Vagina (tissue), 2 donors: ENCODE measurements at regions not wholly inside any gene's neighbourhood (a gene's known extent, or its start where the extent isn't known, plus 50 kb on each side); places are given as distances from the start of the nearest gene placed in this dataset.

Experiments used
- DNase-seq, 2 donors: peaks; one replicate each; pipeline ENCODE4 v3.0.0-alpha.2; 2017; ENCODE audit errors: extremely low spot score in 2 of 2
- H3K27ac ChIP-seq: fragments of 200-600 bp; sonication (generic); one replicate; pipeline ENCODE4 v1.5.1; 2019
- H3K27me3 ChIP-seq: fragments of 200-600 bp; sonication (generic); one replicate; pipeline ENCODE4 v1.5.1; 2019
- H3K36me3 ChIP-seq, 2 donors: fragments of 200-600 bp; sonication (generic); one replicate each; pipeline ENCODE4 v1.5.1; 2017 to 2019
- H3K4me1 ChIP-seq: fragments of 200-600 bp; sonication (generic); one replicate; pipeline ENCODE4 v1.5.1; 2019
- H3K4me3 ChIP-seq, 2 donors: fragments of 200-600 bp; sonication (generic); 1 replicate in 1 of 2; 2 replicates in 1 of 2; pipeline ENCODE4 v1.5.1; 2016 to 2019
- H3K9me3 ChIP-seq: fragments of 200-600 bp; sonication (generic); one replicate; pipeline ENCODE4 v1.5.1; 2019
- CTCF ChIP-seq, 3 experiments: fragments of 450-650 bp in 2 of 3; fragments of 200-600 bp in 1 of 3; sonication (generic) in 1 of 3; IDR thresholded peaks; one replicate each; pipeline ENCODE4 v1.5.1; 2017 to 2019; ENCODE audit warnings: antibody characterized with exemption in 3 of 3, mild to moderate bottlenecking in 2 of 3, moderate library complexity in 2 of 3
- POLR2A ChIP-seq, 2 donors: fragments of 450-650 bp; IDR thresholded peaks; one replicate each; pipeline ENCODE4 v1.6.1; 2017; ENCODE audit warnings: antibody characterized with exemption in 2 of 2, mild to moderate bottlenecking in 2 of 2, moderate library complexity in 2 of 2
- POLR2AphosphoS5 ChIP-seq, 2 donors: sonication (generic); formaldehyde crosslinking; IDR thresholded peaks; one replicate each; pipeline ENCODE4 v1.9.0; 2017; ENCODE audit warnings: antibody characterized with exemption in 2 of 2, mild to moderate bottlenecking in 2 of 2, low read depth in 1 of 2; ENCODE audit not compliant: insufficient read depth in 1 of 2
- intact Hi-C: fragments of 100-400 bp; cut with DNase I; formaldehyde crosslinking; loops from one replicate; pipeline ENCODE4 v1.15.1; 2023

GRCh38 chr3:4091786-4092185 lies 211.4 kb upstream of the SETMAR start:
- TF ChIP-seq POLR2A (IDR thresholded peaks at IDR 0.05), result no peak
- TF ChIP-seq CTCF (IDR thresholded peaks at IDR 0.05), result no peak
- TF ChIP-seq POLR2AphosphoS5 (IDR thresholded peaks at IDR 0.05; ENCODE audit: insufficient read depth in 1 of 2, low read depth in 1 of 2), result no peak

GRCh38 chr3:4097801-4098200 lies 205.4 kb upstream of the SETMAR start:
- no peak for TF ChIP-seq POLR2AphosphoS5 (IDR thresholded peaks at IDR 0.05; ENCODE audit: insufficient read depth in 1 of 2, low read depth in 1 of 2)
- no peak for TF ChIP-seq CTCF (IDR thresholded peaks at IDR 0.05)
- TF ChIP-seq POLR2A (IDR thresholded peaks at IDR 0.05), result no peak
- DNase-seq, result no peak
- Histone ChIP-seq H3K36me3 (no peaks in the 10 kb centered on the region), H3K4me1 (no peaks in the 10 kb centered on the region), H3K9me3 (peaks cover 3% of the 10 kb centered on the region), H3K27ac (no peak overlapping the region), H3K4me3 (no peak overlapping the region), H3K27me3 (no peaks in the 10 kb centered on the region)
- intact Hi-C loops, result no loop called here

More at GRCh38 chr3:4091786-4092185, 211.4 kb upstream of the SETMAR start:
- no peak for DNase-seq
- Histone ChIP-seq H3K9me3 (no peaks in the 10 kb centered on the region), H3K36me3 (no peaks in the 10 kb centered on the region), H3K4me1 (no peaks in the 10 kb centered on the region), H3K4me3 (no peak overlapping the region), H3K27ac (no peak overlapping the region), H3K27me3 (no peaks in the 10 kb centered on the region)
- intact Hi-C loops, result no loop called here

DNA sequence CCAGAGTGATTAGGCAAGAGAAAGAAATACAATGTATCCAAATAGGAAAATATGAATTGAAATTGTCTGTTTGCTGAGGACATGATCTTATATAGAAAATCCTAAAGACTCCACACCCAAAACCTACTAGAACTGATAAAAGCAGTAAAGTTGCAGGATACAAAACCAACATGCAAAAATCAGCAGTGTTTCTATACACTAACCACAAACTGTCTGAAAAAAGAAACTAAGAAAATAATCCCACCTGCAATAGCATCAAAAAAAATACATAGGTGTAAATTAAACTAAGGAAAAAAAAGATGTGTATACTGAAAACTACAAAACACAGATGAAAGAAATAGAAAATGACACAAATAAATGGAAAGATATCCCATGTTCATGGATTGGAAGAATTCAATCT lies 203.6 kb upstream of the SETMAR start:
- no peak for DNase-seq
- Histone ChIP-seq H3K27me3 (no peaks in the 10 kb centered on the region), H3K36me3 (no peaks in the 10 kb centered on the region), H3K4me1 (no peaks in the 10 kb centered on the region), H3K27ac (no peak overlapping the region), H3K9me3 (peaks cover 3% of the 10 kb centered on the region), H3K4me3 (no peak overlapping the region)
- TF ChIP-seq POLR2A (IDR thresholded peaks at IDR 0.05) (no peak), POLR2AphosphoS5 (IDR thresholded peaks at IDR 0.05; ENCODE audit: insufficient read depth in 1 of 2, low read depth in 1 of 2) (no peak), CTCF (IDR thresholded peaks at IDR 0.05) (no peak)
- intact Hi-C loops, result no loop called here

DNA sequence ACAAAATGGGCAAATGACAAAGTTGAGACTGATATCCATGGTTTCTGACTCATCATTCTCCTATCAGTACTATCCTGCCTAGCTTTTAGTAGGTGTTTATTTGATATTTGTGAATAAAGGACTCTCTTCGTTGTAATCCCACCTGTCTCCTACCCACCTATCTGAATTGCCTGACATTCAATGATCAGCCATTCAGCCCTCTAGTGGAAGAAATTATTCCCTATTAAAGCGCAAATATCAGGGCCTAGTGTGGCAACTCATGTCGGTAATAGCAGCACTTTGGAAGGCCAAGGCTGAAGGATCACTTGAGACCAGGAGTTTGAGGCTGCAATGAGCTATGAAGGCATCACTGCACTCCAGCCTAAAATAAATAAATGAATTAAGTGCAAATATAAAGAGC lies 195.7 kb upstream of the SETMAR start:
- Histone ChIP-seq H3K4me3 (no peak overlapping the region), H3K27me3 (no peaks in the 10 kb centered on the region), H3K27ac (no peak overlapping the region), H3K4me1 (no peaks in the 10 kb centered on the region), H3K9me3 (no peaks in the 10 kb centered on the region), H3K36me3 (no peaks in the 10 kb centered on the region)
- intact Hi-C loops, result no loop called here
- TF ChIP-seq CTCF (IDR thresholded peaks at IDR 0.05), result no peak
- no peak for TF ChIP-seq POLR2A (IDR thresholded peaks at IDR 0.05)
- TF ChIP-seq POLR2AphosphoS5 (IDR thresholded peaks at IDR 0.05; ENCODE audit: insufficient read depth in 1 of 2, low read depth in 1 of 2), result no peak
- DNase-seq, result no peak

GRCh38 chr3:4113811-4114522 lies 189.2 kb upstream of the SETMAR start:
- TF ChIP-seq POLR2AphosphoS5 (IDR thresholded peaks at IDR 0.05; ENCODE audit: insufficient read depth in 1 of 2, low read depth in 1 of 2), result no peak
- no peak for TF ChIP-seq CTCF (IDR thresholded peaks at IDR 0.05)
- TF ChIP-seq POLR2A (IDR thresholded peaks at IDR 0.05), result no peak
- DNase-seq, result no peak
- Histone ChIP-seq H3K4me1 (no peaks in the 10 kb centered on the region), H3K36me3 (no peaks in the 10 kb centered on the region), H3K27ac (no peak overlapping the region), H3K27me3 (no peaks in the 10 kb centered on the region), H3K4me3 (no peak overlapping the region), H3K9me3 (no peaks in the 10 kb centered on the region)
- intact Hi-C loops, result no loop called here
